H1 (cell line): ENCODE measurements at regions not wholly inside any gene's neighbourhood (a gene's known extent, or its start where the extent isn't known, plus 50 kb on each side); places are given as distances from the start of the nearest gene placed in this dataset.

Source experiments
- BCL11A ChIP-seq, 2 experiments: IDR thresholded peaks; one replicate each; pipeline ENCODE4 v1.6.1; 2011; ENCODE audit warnings: low read depth in 2 of 2, low read length in 2 of 2, mild to moderate bottlenecking in 2 of 2
- CTCF ChIP-seq, 3 experiments: IDR thresholded peaks; 1 replicate in 2 of 3; 2 replicates in 1 of 3; pipeline versions ENCODE4 v1.5.1 to v1.6.1; 2011; ENCODE audit warnings: low read length in 3 of 3, mild to moderate bottlenecking in 3 of 3, inconsistent platforms in 2 of 3, low read depth in 1 of 3, moderate library complexity in 1 of 3; ENCODE audit not compliant: insufficient read depth in 1 of 3; ENCODE audit errors: control extremely low read depth in 1 of 3
- E2F6 ChIP-seq: IDR thresholded peaks from 2 replicates; pipeline ENCODE4 v1.6.1; 2012; ENCODE audit warnings: inconsistent platforms
- HDAC2 ChIP-seq, 2 experiments: fragments of 300-600 bp in 1 of 2; sonication (generic) in 1 of 2; IDR thresholded peaks; 2 replicates each; pipeline ENCODE4 v1.6.1; 2011 to 2012; ENCODE audit warnings: low read depth in 2 of 2, low read length in 2 of 2, mild to moderate bottlenecking in 2 of 2, moderate library complexity in 2 of 2, borderline replicate concordance in 1 of 2, inconsistent platforms in 1 of 2
- KDM1A ChIP-seq: fragments of 200-600, 300-600 bp; sonication (generic); IDR thresholded peaks from 2 replicates; pipeline ENCODE4 v1.7.1; 2016; ENCODE audit warnings: mild to moderate bottlenecking, low read length, borderline replicate concordance

- TF ChIP-seq E2F6 (no peak), CTCF (IDR thresholded peaks at IDR 0.05; ENCODE audit: control extremely low read depth in 1 of 3, insufficient read depth in 1 of 3, low read depth in 1 of 3, low read length in 3 of 3) (no peak), KDM1A (no peak), HDAC2 (IDR thresholded peaks at IDR 0.05; ENCODE audit: borderline replicate concordance in 1 of 2, low read depth in 2 of 2, low read length in 2 of 2) (no peak), BCL11A (IDR thresholded peaks at IDR 0.05; ENCODE audit: low read depth in 2 of 2, low read length in 2 of 2) (no peak)
Measured at GRCh38 chr5:158599157-158599556, 500.6 kb downstream of the EBF1 start (continued).
